C4-2B (cell line): ENCODE measurements at regions not wholly inside any gene's neighbourhood (a gene's known extent, or its start where the extent isn't known, plus 50 kb on each side); places are given as distances from the start of the nearest gene placed in this dataset.

ENCODE experiments used
- CTCF ChIP-seq: fragments of 450-650 bp; conservative IDR thresholded peaks from 2 replicates; pipeline ENCODE4 v1.5.1; 2017; ENCODE audit warnings: mild to moderate bottlenecking
- ZFX ChIP-seq: fragments of 450-650 bp; IDR thresholded peaks from 2 replicates; pipeline ENCODE4 v1.6.1; 2017

- no peak for TF ChIP-seq CTCF
- no peak for TF ChIP-seq ZFX
Measured at GRCh38 chr12:41737423-41737822, 407.3 kb downstream of the GXYLT1 start.
